ENCODE measurements at regions not wholly inside any gene's neighbourhood (a gene's known extent, or its start where the extent isn't known, plus 50 kb on each side); places are given as distances from the start of the nearest gene placed in this dataset.
"Not testable (repeated sequence)": the region's sequence is repeated elsewhere in the genome, so short reads cannot be mapped to it uniquely, and the experiment has no call there.

GRCh38 chr5:112112346-112112745 is 306.7 kb downstream of the EPB41L4A start:
- no peak for DNase-seq

DNA sequence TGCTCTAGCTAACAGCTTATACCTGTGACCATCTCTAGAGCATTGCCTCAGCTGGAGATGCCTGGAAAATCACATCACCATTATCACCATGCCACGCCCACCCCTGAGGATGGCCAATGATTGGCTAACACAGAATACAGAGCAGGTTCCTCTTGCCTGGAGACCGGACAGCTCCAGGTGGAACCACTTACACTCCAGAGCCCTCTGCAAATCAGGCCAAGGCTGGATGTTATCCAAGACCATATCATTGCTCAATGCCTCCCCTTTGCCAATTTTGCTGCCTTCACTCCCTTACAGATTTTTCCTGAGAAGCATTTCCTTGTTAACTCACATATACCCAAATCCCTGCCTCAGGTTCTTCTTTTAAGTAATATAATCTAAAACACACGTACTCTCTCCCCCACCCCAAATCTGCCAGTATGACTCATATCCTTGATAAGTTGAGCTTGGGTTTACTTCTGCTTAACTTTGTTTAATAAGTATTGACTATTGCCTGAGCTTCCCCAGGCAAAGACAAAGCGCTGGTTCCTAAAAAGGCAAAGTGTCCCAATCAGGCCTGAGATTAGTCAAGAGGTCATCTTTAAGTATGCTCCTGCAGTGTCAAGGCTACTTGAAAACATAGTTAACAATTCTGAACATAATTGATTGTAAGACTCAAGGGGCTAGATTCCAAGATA is 309.6 kb downstream of the EPB41L4A start:
- DNase-seq: peak; percentile 67

- DNase-seq: peak; percentile 68
These were observed 312.2 kb downstream of the EPB41L4A start for GRCh38 chr5:112106878-112107277.

- DNase-seq: no peak
These were observed 321.3 kb downstream of the EPB41L4A start for GRCh38 chr5:112097768-112098167.

GRCh38 chr5:112087222-112087621 is 330.2 kb upstream of the NREP start:
- DNase-seq: no peak

GRCh38 chr5:112086740-112087139 is 329.7 kb upstream of the NREP start:
- no peak for DNase-seq

DNA sequence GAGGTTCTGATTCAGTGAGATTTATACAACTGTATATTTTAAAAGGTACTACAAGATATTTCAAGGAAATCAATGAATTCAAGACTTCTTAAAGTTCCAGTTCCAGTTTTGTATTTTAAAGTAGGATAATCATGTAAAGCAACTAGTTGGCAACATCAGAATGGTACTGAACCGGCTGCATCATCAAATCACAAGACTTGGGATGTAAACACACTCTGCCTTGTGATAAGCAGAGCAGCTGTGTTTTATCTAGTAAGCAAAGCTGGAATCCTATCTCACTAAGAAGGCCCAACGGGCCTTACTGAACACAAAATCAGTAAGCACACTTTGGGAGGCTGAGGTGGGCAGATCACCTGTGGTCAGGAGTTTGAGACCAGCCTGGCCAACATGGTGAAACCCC is 327.2 kb upstream of the NREP start:
- no peak for DNase-seq

- DNase-seq: no peak
These were observed 326.6 kb upstream of the NREP start for GRCh38 chr5:112083623-112084022.

GRCh38 chr5:112077180-112077579 is 320.2 kb upstream of the NREP start:
- peak; percentile 61 for DNase-seq

- DNase-seq: no peak
These were observed 313.0 kb upstream of the NREP start for GRCh38 chr5:112070022-112070421.

DNA sequence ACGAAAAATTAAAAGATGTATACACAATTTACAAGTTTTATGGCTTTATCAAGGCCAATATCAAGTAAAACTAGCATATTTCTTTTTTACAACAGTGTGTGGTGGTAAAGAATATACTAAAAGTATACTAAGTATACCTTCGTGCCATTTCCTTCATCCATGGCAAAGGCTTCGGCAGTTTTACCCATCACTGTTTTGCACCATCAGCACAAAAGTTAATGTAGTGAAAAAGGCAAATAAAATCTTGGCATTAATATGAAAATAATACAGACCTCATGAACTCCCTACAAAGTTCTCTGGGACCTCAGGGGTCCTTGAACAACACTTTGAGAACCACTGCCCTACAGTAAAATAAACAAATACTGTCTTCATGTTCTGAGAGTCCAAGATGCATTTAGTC is 312.3 kb upstream of the NREP start:
- DNase-seq: no peak

- DNase-seq: no peak
These were observed 311.6 kb upstream of the NREP start for GRCh38 chr5:112068593-112068992.

DNA sequence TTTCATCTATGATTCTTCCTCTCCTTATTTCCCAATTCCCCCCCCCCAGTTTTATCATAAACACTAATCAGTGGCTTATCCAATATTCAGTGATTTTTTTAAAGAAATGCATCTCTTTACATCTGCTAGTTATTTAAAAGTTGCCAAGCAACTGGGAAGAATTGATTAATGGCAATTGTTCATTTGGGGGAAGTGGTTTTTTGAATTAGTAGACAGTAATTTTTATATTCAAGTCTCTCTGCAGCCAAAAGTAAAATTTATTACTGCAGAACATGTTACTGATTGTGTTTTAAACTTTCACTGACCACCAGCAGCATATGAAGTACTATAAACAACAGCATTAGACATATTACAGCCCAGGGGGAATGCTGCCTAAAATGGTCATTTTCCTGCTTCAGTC is 308.8 kb upstream of the NREP start:
- DNase-seq: no peak

DNA sequence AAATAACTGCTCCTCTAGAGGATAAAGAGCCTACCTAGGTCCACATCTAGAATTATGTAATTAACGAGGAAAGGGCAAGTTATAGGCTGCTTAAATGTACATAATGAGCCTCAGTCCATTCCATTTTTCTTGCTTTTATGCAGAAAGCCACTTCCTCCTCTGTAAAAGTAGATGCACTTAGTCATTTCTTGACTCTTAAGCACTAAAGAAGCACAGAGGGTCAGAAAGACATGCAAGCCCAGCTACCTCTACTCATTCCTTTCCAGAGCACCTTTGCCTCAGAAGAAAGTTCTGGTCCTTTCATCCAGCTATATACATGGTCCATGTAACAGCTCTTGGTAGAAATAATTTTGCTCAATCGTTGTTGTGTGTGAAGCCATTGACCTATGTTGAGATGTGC is 308.0 kb upstream of the NREP start:
- no peak for DNase-seq

- DNase-seq: no peak
These were observed 307.3 kb upstream of the NREP start for GRCh38 chr5:112064271-112064701.

DNA sequence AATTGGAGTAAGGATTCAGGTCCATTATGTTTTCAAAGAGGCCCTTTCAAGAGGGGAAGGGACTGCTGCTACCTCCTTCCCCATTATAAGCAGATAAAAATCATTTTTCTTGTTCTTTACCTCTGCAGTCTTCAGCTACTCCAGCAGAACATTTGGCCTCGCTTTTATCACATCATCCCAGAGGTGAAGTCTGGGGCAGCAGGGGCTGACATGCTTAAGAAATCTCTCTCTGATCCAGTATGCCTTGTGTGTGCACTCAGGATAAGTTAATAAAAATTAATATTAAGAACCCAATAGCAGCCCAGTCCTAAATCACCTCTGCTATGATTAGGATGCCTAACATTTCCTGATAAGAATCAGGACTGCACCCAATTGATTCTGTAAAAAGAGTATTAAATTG is 306.9 kb upstream of the NREP start:
- DNase-seq: no peak

DNA sequence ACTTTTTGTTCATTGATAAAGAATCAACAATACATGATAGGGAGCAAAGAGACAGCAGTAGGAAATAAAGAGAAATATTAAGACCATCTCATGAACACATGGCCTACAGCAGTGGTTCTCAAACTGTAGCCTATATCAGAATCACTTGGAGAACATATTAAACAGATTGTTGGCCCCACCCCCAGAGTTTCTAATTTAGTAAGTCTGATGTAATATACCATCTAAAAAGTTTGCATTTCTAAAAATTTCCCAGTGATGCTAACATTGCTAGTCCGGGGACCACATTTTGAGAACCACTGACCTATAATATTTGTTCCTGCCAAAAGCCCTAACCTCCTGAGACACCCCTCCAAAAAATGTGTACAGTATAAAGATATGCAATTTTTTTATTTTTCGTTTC is 306.2 kb upstream of the NREP start:
- DNase-seq: no peak

DNA sequence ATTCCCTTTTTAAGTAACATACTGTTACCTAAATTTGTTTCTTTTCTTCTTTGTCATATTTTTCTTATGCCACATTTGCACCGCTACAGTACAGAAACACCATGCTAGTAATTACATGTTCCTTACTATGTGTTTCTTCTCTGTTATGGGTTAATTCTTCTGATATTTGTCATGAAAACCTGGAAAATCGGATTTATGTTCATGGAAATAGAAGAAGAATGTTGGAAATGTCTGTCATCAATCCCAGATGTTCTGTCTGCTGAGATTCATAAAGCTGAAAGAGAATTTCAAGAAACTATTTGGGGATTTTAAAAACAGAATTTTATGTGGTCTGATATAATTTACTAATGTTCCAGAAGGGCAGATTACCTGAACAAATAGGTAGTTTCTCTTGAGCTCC is 305.2 kb upstream of the NREP start:
- DNase-seq: no peak

GRCh38 chr5:112061666-112062065 is 304.7 kb upstream of the NREP start:
- DNase-seq: no peak

GRCh38 chr5:112059579-112060135 is 302.7 kb upstream of the NREP start:
- DNase-seq: no peak

GRCh38 chr5:112049738-112050137 is 292.7 kb upstream of the NREP start:
- no peak for DNase-seq

DNA sequence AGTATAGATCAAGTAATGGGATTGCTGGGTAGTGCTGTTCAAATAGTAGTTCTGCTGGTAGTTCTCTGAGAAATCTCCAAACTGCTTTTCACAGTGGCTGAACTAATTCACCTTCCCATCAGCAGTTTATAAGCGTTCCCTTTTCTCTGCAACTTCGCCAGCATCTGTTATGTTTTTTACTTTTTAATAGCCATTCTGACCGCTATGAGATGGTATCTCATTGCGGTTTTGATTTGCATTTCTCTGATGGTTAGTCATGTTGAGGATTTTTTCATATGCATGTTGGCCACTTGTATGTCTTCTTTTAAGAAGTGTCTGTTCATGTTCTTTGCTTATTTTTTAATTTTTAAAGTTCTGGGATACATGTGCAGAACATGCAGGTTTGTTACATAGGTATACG is 279.2 kb upstream of the NREP start:
- no peak for DNase-seq

DNA sequence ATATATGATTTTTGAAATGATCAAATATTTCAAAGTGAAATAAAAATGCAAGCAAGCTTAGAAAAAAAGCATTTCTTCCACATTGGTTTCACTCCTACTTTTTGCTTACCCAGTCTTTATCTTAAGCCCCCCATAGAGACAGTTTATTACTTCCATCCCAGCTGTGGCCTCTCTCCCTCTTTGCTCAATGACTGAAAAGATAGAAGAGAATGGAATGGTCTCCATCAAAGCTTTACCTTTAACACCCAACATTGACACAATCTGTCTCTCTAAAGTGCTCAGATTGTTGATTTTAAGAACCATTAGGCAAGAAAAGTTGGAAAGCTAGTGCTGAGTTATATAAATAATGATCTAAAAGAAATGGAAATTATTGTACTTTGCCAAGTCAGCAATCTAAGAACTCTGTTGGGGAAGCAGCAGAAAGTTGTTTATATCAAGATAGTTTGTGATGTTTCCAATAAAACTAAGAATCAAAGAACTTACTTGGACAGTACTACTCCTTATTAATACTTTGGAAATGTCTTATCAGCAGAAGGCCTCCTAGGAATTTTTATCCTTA is 277.5 kb upstream of the NREP start:
- no peak for DNase-seq

- not testable (repeated sequence) for DNase-seq
These were observed 269.9 kb upstream of the NREP start for GRCh38 chr5:112026879-112027278.

GRCh38 chr5:112025757-112026156 is 268.8 kb upstream of the NREP start:
- DNase-seq: no peak

All from suppressor macrophage treated with lipopolysaccharide for 4 hours (primary cell).